Nephron progenitor cell (in vitro differentiated cells): ENCODE measurements at regions not wholly inside any gene's neighbourhood (a gene's known extent, or its start where the extent isn't known, plus 50 kb on each side); places are given as distances from the start of the nearest gene placed in this dataset.

Experiments
- DNase-seq: peaks from one replicate; pipeline ENCODE4 v3.0.0; 2021
- H3K27ac Mint-ChIP-seq: 2 replicates; pipeline ENCODE4 v1.8.0; 2021; ENCODE audit warnings: mild to moderate bottlenecking, moderate library complexity, mixed read lengths
- H3K27me3 Mint-ChIP-seq: 2 replicates; pipeline ENCODE4 v1.8.0; 2021; ENCODE audit warnings: mild to moderate bottlenecking, low read depth, mixed read lengths; ENCODE audit not compliant: poor library complexity
- H3K36me3 Mint-ChIP-seq: 2 replicates; pipeline ENCODE4 v1.8.0; 2021; ENCODE audit warnings: low read depth, mixed read lengths
- H3K4me1 Mint-ChIP-seq: 2 replicates; pipeline ENCODE4 v1.8.0; 2021; ENCODE audit warnings: mixed read lengths
- H3K4me3 Mint-ChIP-seq: 2 replicates; pipeline ENCODE4 v1.8.0; 2021; ENCODE audit warnings: mild to moderate bottlenecking, moderate library complexity, mixed read lengths
- H3K9me3 Mint-ChIP-seq: 2 replicates; pipeline ENCODE4 v1.8.0; 2021; ENCODE audit warnings: mild to moderate bottlenecking, moderate library complexity, mixed read lengths
- CTCF ChIP-seq: fragments of 200-600 bp; sonication (generic); IDR thresholded peaks from 2 replicates; pipeline ENCODE4 v1.5.0; 2021; ENCODE audit warnings: antibody characterized with exemption

GRCh38 chr5:98031926-98032325, 741.5 kb upstream of the RGMB start:
- TF ChIP-seq CTCF, result no peak
- no peaks in the 10 kb centered on the region for H3K27me3 Mint-ChIP-seq
- DNase-seq, result no peak
- no peaks in the 10 kb centered on the region for H3K4me1 Mint-ChIP-seq
- peaks cover 4% of the 10 kb centered on the region for H3K9me3 Mint-ChIP-seq
- H3K27ac Mint-ChIP-seq, result no peak overlapping the region
- H3K36me3 Mint-ChIP-seq, result no peaks in the 10 kb centered on the region
- H3K4me3 Mint-ChIP-seq, result no peak overlapping the region

DNA sequence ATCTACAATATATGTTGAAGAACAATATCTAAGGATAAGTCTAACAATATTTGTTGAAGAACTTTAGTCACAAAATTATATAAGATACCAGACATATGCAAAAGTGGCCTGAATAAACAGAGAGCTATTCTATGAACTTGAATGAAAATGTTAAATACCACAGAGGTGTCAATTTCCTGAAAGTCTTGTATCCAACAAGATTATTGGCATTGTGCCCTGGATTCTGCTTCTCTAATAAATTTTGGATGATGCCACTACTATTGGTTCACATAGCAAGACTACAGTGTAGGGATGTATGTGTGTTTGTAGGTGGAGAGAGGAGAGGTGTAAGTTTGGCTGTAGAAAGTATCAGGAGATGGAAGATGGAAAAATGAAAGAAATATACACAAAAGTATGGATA, 731.8 kb upstream of the RGMB start:
- Mint-ChIP-seq H3K4me1 (no peaks in the 10 kb centered on the region), H3K36me3 (no peaks in the 10 kb centered on the region), H3K9me3 (no peaks in the 10 kb centered on the region), H3K27ac (no peak overlapping the region), H3K4me3 (no peak overlapping the region), H3K27me3 (no peaks in the 10 kb centered on the region)
- TF ChIP-seq CTCF, result no peak
- no peak for DNase-seq

DNA sequence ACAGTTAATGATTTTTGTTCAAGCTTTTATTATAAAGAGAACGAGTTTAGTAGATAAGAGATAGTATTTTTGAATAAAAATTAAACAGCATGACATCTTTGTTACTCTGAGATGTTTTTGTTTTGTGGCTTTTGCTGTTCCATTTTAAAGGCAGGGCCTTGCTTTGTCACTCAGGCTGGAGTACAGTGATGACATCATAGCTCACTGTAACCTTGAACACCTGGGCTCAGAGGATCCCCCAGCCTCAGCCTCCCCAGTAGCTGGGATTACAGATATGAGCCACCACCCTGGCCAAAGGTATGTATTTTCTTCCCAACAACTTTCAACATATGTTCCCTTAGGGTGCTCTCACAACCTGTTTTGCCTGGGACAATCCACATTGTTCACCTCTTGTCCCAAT, 730.9 kb upstream of the RGMB start:
- H3K9me3 Mint-ChIP-seq, result no peaks in the 10 kb centered on the region
- no peaks in the 10 kb centered on the region for H3K36me3 Mint-ChIP-seq
- no peak overlapping the region for H3K27ac Mint-ChIP-seq
- TF ChIP-seq CTCF, result no peak
- no peak for DNase-seq
- H3K4me1 Mint-ChIP-seq, result no peaks in the 10 kb centered on the region
- no peak overlapping the region for H3K4me3 Mint-ChIP-seq
- H3K27me3 Mint-ChIP-seq, result no peaks in the 10 kb centered on the region

DNA sequence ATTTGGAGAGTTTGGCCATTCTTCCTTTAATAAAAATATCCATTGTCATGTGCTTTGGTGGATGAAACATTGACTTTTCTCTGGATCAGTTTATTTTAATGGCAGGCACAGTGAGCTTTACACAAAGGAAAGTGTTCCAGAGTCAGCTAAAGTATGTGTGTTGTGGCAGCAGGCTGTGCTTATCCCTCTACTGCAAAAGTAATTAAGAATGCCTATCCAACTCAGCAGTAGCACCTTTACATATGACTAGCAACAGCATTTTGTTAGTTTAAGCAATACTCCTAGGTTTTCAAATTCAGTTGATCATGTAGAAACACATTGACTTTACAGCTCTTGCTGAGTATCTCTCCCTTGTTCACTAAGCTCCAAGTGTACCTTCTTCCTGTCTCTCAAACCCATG, 730.5 kb upstream of the RGMB start:
- H3K4me3 Mint-ChIP-seq, result no peak overlapping the region
- no peaks in the 10 kb centered on the region for H3K4me1 Mint-ChIP-seq
- no peaks in the 10 kb centered on the region for H3K27me3 Mint-ChIP-seq
- H3K27ac Mint-ChIP-seq, result no peak overlapping the region
- no peak for DNase-seq
- TF ChIP-seq CTCF, result no peak
- no peaks in the 10 kb centered on the region for H3K36me3 Mint-ChIP-seq
- no peaks in the 10 kb centered on the region for H3K9me3 Mint-ChIP-seq

GRCh38 chr5:98050583-98050982, 722.9 kb upstream of the RGMB start:
- Mint-ChIP-seq H3K4me1 (no peaks in the 10 kb centered on the region), H3K27ac (no peak overlapping the region), H3K27me3 (no peaks in the 10 kb centered on the region), H3K4me3 (no peak overlapping the region), H3K36me3 (no peaks in the 10 kb centered on the region), H3K9me3 (no peaks in the 10 kb centered on the region)
- no peak for TF ChIP-seq CTCF
- DNase-seq, result no peak

DNA sequence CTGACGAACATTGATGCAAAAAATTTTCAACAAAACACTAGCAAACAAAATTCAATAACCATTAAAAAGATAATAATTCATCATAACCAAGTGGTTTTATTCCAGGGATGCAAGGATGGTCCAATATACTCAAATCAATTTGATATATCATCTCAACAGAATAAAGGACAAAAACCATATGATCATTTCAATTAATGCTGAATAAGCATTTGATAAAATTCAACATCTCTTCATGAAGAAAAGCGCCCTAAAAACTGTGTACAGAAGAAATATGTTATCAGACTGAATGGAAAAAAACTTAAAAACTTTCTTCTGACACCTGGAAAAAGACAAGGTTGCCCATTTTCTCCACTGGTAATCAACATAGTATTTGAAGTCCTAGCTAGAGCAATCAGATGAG, 720.3 kb upstream of the RGMB start:
- no peaks in the 10 kb centered on the region for H3K36me3 Mint-ChIP-seq
- H3K9me3 Mint-ChIP-seq, result no peaks in the 10 kb centered on the region
- H3K27ac Mint-ChIP-seq, result no peak overlapping the region
- DNase-seq, result no peak
- no peaks in the 10 kb centered on the region for H3K4me1 Mint-ChIP-seq
- no peaks in the 10 kb centered on the region for H3K27me3 Mint-ChIP-seq
- H3K4me3 Mint-ChIP-seq, result no peak overlapping the region
- no peak for TF ChIP-seq CTCF
